ENCODE measurements at regions not wholly inside any gene's neighbourhood (a gene's known extent, or its start where the extent isn't known, plus 50 kb on each side); places are given as distances from the start of the nearest gene placed in this dataset.
"Not testable (repeated sequence)": the region's sequence is repeated elsewhere in the genome, so short reads cannot be mapped to it uniquely, and the experiment has no call there.

- H3K27ac Mint-ChIP-seq = no peak overlapping the region
- TF ChIP-seq CTCF (IDR thresholded peaks at IDR 0.05) = no peak
- H3K4me3 Mint-ChIP-seq = no peak overlapping the region
- peaks cover 4% of the 10 kb centered on the region for H3K36me3 Mint-ChIP-seq (ENCODE audit: low read depth)
- no peaks in the 10 kb centered on the region for H3K27me3 Mint-ChIP-seq (ENCODE audit: low read depth, poor library complexity)
- no peak for DNase-seq
- H3K9me3 Mint-ChIP-seq = peaks cover 31% of the 10 kb centered on the region
- H3K4me1 Mint-ChIP-seq = no peaks in the 10 kb centered on the region
Observed at GRCh38 chr7:116368965-116369364, 130.6 kb upstream of the CAV2 start.

GRCh38 chr7:116371536-116371935 is 128.0 kb upstream of the CAV2 start:
- peaks cover 44% of the 10 kb centered on the region for H3K9me3 Mint-ChIP-seq
- DNase-seq; H3K36me3 Mint-ChIP-seq (ENCODE audit: low read depth); H3K4me3 Mint-ChIP-seq; H3K4me1 Mint-ChIP-seq; H3K27ac Mint-ChIP-seq; H3K27me3 Mint-ChIP-seq (ENCODE audit: low read depth, poor library complexity): not testable (repeated sequence)

GRCh38 chr7:116373229-116373628 is 126.3 kb upstream of the CAV2 start:
- not testable (repeated sequence) for H3K4me3 Mint-ChIP-seq; H3K4me1 Mint-ChIP-seq; H3K36me3 Mint-ChIP-seq (ENCODE audit: low read depth); H3K27me3 Mint-ChIP-seq (ENCODE audit: low read depth, poor library complexity); DNase-seq; H3K27ac Mint-ChIP-seq
- peaks cover 44% of the 10 kb centered on the region for H3K9me3 Mint-ChIP-seq

GRCh38 chr7:116377721-116378120 is 121.8 kb upstream of the CAV2 start:
- Mint-ChIP-seq H3K36me3 (ENCODE audit: low read depth) (no peaks in the 10 kb centered on the region), H3K9me3 (peaks cover 19% of the 10 kb centered on the region), H3K27ac (no peak overlapping the region), H3K27me3 (ENCODE audit: low read depth, poor library complexity) (peaks cover 4% of the 10 kb centered on the region), H3K4me3 (no peak overlapping the region), H3K4me1 (no peaks in the 10 kb centered on the region)
- TF ChIP-seq CTCF (IDR thresholded peaks at IDR 0.05) = no peak
- no peak for DNase-seq

GRCh38 chr7:116380025-116380424 is 119.5 kb upstream of the CAV2 start:
- Mint-ChIP-seq H3K36me3 (ENCODE audit: low read depth) (no peaks in the 10 kb centered on the region), H3K4me1 (no peaks in the 10 kb centered on the region), H3K9me3 (peaks cover 9% of the 10 kb centered on the region), H3K27ac (no peak overlapping the region), H3K27me3 (ENCODE audit: low read depth, poor library complexity) (peaks cover 4% of the 10 kb centered on the region), H3K4me3 (no peak overlapping the region)
- no peak for TF ChIP-seq CTCF (IDR thresholded peaks at IDR 0.05)
- no peak for DNase-seq

GRCh38 chr7:116382375-116382774 is 117.2 kb upstream of the CAV2 start:
- Mint-ChIP-seq H3K4me3 (no peak overlapping the region), H3K27ac (no peak overlapping the region), H3K36me3 (ENCODE audit: low read depth) (no peaks in the 10 kb centered on the region), H3K9me3 (no peaks in the 10 kb centered on the region), H3K4me1 (no peaks in the 10 kb centered on the region), H3K27me3 (ENCODE audit: low read depth, poor library complexity) (peaks cover 4% of the 10 kb centered on the region)
- no peak for DNase-seq
- TF ChIP-seq CTCF (IDR thresholded peaks at IDR 0.05) = no peak

GRCh38 chr7:116384936-116385635 is 114.5 kb upstream of the CAV2 start:
- no peaks in the 10 kb centered on the region for H3K36me3 Mint-ChIP-seq (ENCODE audit: low read depth)
- peaks cover 4% of the 10 kb centered on the region for H3K27me3 Mint-ChIP-seq (ENCODE audit: low read depth, poor library complexity)
- no peaks in the 10 kb centered on the region for H3K4me1 Mint-ChIP-seq
- no peak for DNase-seq
- TF ChIP-seq CTCF (IDR thresholded peaks at IDR 0.05) = no peak
- no peak overlapping the region for H3K4me3 Mint-ChIP-seq
- H3K9me3 Mint-ChIP-seq = no peaks in the 10 kb centered on the region
- no peak overlapping the region for H3K27ac Mint-ChIP-seq

Data from nephron progenitor cell (in vitro differentiated cells).